Adrenal gland (tissue), 5 donors: ENCODE measurements at regions not wholly inside any gene's neighbourhood (a gene's known extent, or its start where the extent isn't known, plus 50 kb on each side); places are given as distances from the start of the nearest gene placed in this dataset.

Experiments
- POLR2A ChIP-seq, 2 donors: fragments of 450-650 bp; IDR thresholded peaks; one replicate each; pipeline ENCODE4 v1.6.1; 2017; ENCODE audit warnings: antibody characterized with exemption in 2 of 2, mild to moderate bottlenecking in 2 of 2, moderate library complexity in 1 of 2
- TF ChIP-seq, protein P1 (sequence below), 6 experiments: fragments of 450-650 bp in 4 of 6; fragments of 200-600 bp in 2 of 6; sonication (generic) in 1 of 6; IDR thresholded peaks; 1 replicate in 5 of 6; 2 replicates in 1 of 6; pipeline versions ENCODE4 v1.5.1 to v1.8.0; 2016 to 2021; ENCODE audit warnings: antibody characterized with exemption in 6 of 6, mild to moderate bottlenecking in 2 of 6, moderate library complexity in 1 of 6
- donor health status: DM: no; HTN: no; CAD: no.

DNA sequence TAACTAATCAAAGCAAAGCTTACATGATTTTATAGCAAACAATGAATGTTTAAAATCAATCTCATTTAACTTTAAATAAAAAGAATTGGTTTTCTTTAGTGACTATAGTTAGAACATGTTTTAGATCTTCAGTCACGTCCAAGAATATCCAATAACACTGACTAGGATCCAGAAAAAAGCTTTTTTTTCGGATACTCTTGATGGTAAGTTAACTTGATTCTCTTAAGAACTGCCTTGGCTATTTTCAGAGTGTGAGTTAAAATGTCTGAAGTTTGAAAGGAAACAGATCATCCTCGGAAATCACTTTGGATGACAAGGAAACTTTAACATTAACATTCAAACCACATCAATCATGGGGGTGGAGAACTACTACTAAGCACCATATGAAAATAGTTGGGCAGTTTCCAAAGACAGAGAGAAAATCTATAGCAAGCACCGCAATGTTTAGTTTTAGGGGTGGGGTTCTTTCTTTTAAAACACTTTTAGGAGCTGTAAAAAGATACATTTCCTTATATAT, 83.7 kb upstream of the SLC27A6 start:
- TF ChIP-seq, protein P1, sequence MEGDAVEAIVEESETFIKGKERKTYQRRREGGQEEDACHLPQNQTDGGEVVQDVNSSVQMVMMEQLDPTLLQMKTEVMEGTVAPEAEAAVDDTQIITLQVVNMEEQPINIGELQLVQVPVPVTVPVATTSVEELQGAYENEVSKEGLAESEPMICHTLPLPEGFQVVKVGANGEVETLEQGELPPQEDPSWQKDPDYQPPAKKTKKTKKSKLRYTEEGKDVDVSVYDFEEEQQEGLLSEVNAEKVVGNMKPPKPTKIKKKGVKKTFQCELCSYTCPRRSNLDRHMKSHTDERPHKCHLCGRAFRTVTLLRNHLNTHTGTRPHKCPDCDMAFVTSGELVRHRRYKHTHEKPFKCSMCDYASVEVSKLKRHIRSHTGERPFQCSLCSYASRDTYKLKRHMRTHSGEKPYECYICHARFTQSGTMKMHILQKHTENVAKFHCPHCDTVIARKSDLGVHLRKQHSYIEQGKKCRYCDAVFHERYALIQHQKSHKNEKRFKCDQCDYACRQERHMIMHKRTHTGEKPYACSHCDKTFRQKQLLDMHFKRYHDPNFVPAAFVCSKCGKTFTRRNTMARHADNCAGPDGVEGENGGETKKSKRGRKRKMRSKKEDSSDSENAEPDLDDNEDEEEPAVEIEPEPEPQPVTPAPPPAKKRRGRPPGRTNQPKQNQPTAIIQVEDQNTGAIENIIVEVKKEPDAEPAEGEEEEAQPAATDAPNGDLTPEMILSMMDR (IDR thresholded peaks at IDR 0.05), result no peak
- no peak for TF ChIP-seq POLR2A (IDR thresholded peaks at IDR 0.05)
